ENCODE measurements at regions not wholly inside any gene's neighbourhood (a gene's known extent, or its start where the extent isn't known, plus 50 kb on each side); places are given as distances from the start of the nearest gene placed in this dataset.
"Not testable (repeated sequence)": the region's sequence is repeated elsewhere in the genome, so short reads cannot be mapped to it uniquely, and the experiment has no call there.

- no peak for DNase-seq
Measured at GRCh38 chr6:130494729-130495128, 128.9 kb downstream of the TMEM200A start.

GRCh38 chr6:130500693-130501092 lies 134.9 kb downstream of the TMEM200A start:
- DNase-seq: no peak

GRCh38 chr6:130503146-130503545 lies 137.3 kb downstream of the TMEM200A start:
- DNase-seq: no peak

- DNase-seq: no peak
Measured at GRCh38 chr6:130505808-130506598, 140.2 kb downstream of the TMEM200A start.

GRCh38 chr6:130507005-130507665 lies 141.3 kb downstream of the TMEM200A start:
- DNase-seq: not testable (repeated sequence)

- no peak for DNase-seq
Measured at GRCh38 chr6:130507666-130508028, 141.8 kb downstream of the TMEM200A start.

GRCh38 chr6:130513770-130514169 lies 148.0 kb downstream of the TMEM200A start:
- no peak for DNase-seq

GRCh38 chr6:130514712-130515111 lies 148.9 kb downstream of the TMEM200A start:
- DNase-seq: no peak

GRCh38 chr6:130515306-130515705 lies 149.5 kb downstream of the TMEM200A start:
- no peak for DNase-seq

GRCh38 chr6:130516604-130517003 lies 150.8 kb downstream of the TMEM200A start:
- no peak for DNase-seq

- DNase-seq: no peak
Measured at GRCh38 chr6:130517444-130517931, 151.7 kb downstream of the TMEM200A start.

GRCh38 chr6:130518588-130518987 lies 152.8 kb downstream of the TMEM200A start:
- no peak for DNase-seq

- DNase-seq: no peak
Measured at GRCh38 chr6:130520221-130520620, 154.4 kb downstream of the TMEM200A start.

GRCh38 chr6:130520801-130521200 lies 155.0 kb downstream of the TMEM200A start:
- no peak for DNase-seq

- no peak for DNase-seq
Measured at GRCh38 chr6:130524552-130524951, 158.7 kb downstream of the TMEM200A start.

GRCh38 chr6:130525408-130525807 lies 159.6 kb downstream of the TMEM200A start:
- no peak for DNase-seq

GRCh38 chr6:130526466-130526865 lies 160.6 kb downstream of the TMEM200A start:
- no peak for DNase-seq

GRCh38 chr6:130527173-130527572 lies 161.4 kb downstream of the TMEM200A start:
- DNase-seq: no peak

GRCh38 chr6:130529569-130530149 lies 163.8 kb downstream of the TMEM200A start:
- no peak for DNase-seq

GRCh38 chr6:130534627-130535026 lies 168.8 kb downstream of the TMEM200A start:
- no peak for DNase-seq

- no peak for DNase-seq
Measured at GRCh38 chr6:130535242-130535641, 169.4 kb downstream of the TMEM200A start.

- no peak for DNase-seq
Measured at GRCh38 chr6:130537447-130537846, 171.6 kb downstream of the TMEM200A start.

GRCh38 chr6:130547723-130548122 lies 181.9 kb downstream of the TMEM200A start:
- no peak for DNase-seq
